ENCODE measurements at regions not wholly inside any gene's neighbourhood (a gene's known extent, or its start where the extent isn't known, plus 50 kb on each side); places are given as distances from the start of the nearest gene placed in this dataset.

GRCh38 chr10:129371541-129371940, 95.5 kb upstream of the MGMT start:
- no peak for TF ChIP-seq EZH2 (IDR thresholded peaks at IDR 0.05; ENCODE audit: borderline replicate concordance, low read length)
- no peak for TF ChIP-seq CTCF (IDR thresholded peaks at IDR 0.05; ENCODE audit: low read length)
